CD4-positive, alpha-beta T cell (primary cell): ENCODE measurements at regions not wholly inside any gene's neighbourhood (a gene's known extent, or its start where the extent isn't known, plus 50 kb on each side); places are given as distances from the start of the nearest gene placed in this dataset.

Source experiments
- ATAC-seq: fragments of 200-7000 bp; cut with Tn5 transposase; one replicate; pipeline ENCODE4 v1.10.0; 2022; ENCODE audit warnings: mild to moderate bottlenecking; ENCODE audit not compliant: poor library complexity
- CTCF ChIA-PET: fragments of 350-600 bp; sonication (Branson Sonifier 250); formaldehyde crosslinking; loops from one replicate; lab custom pipeline; 2021; ENCODE audit warnings: antibody characterized with exemption, inconsistent platforms; lab: Charles Lee
- POLR2A ChIA-PET: fragments of 350-600 bp; sonication (Branson Sonifier 250); formaldehyde crosslinking; loops from one replicate; lab custom pipeline; 2021; ENCODE audit warnings: antibody characterized with exemption, inconsistent platforms; lab: Charles Lee
- DNase-seq, 14 experiments: peaks; one replicate each; pipeline ENCODE4 v3.0.0-alpha.2; 2013 to 2020; ENCODE audit warnings: mixed read lengths in 2 of 14
- H3K27ac ChIP-seq, 2 donors: one replicate each; pipeline versions ENCODE4 v1.5.1 to v1.7.0; 2013; ENCODE audit warnings: low read length in 2 of 2, low read depth in 1 of 2, mild to moderate bottlenecking in 1 of 2
- H3K27me3 ChIP-seq, 2 experiments: 1 replicate in 1 of 2; 2 replicates in 1 of 2; pipeline versions ENCODE4 v1.6.1 to v1.7.0; 2013; ENCODE audit warnings: low read length in 2 of 2, control low read depth in 1 of 2, mild to moderate bottlenecking in 1 of 2, moderate library complexity in 1 of 2; ENCODE audit not compliant: insufficient read depth in 2 of 2, control insufficient read depth in 1 of 2
- H3K36me3 ChIP-seq: one replicate; pipeline ENCODE4 v1.6.1; 2013; ENCODE audit warnings: low read length, control low read depth; ENCODE audit not compliant: insufficient read depth
- H3K4me1 ChIP-seq: one replicate; pipeline ENCODE4 v1.6.1; 2013; ENCODE audit warnings: low read length, control low read depth; ENCODE audit not compliant: insufficient read depth
- H3K4me3 ChIP-seq: one replicate; pipeline ENCODE4 v1.5.1; 2013; ENCODE audit warnings: mild to moderate bottlenecking, low read length, moderate library complexity
- H3K9me3 ChIP-seq, 2 experiments: 1 replicate in 1 of 2; 2 replicates in 1 of 2; pipeline versions ENCODE4 v1.6.1 to v1.7.0; 2013; ENCODE audit warnings: low read length in 2 of 2, mild to moderate bottlenecking in 2 of 2, control low read depth in 1 of 2, moderate library complexity in 1 of 2; ENCODE audit not compliant: control insufficient read depth in 1 of 2, insufficient read depth in 1 of 2
- H3K27ac Mint-ChIP-seq: one replicate; pipeline ENCODE4 v1.8.0; 2020; ENCODE audit warnings: mixed read lengths
- H3K27me3 Mint-ChIP-seq: one replicate; pipeline ENCODE4 v1.8.0; 2021; ENCODE audit warnings: mixed read lengths
- H3K36me3 Mint-ChIP-seq: one replicate; pipeline ENCODE4 v1.8.0; 2021; ENCODE audit warnings: low read depth, mixed read lengths
- H3K4me1 Mint-ChIP-seq: one replicate; pipeline ENCODE4 v1.8.0; 2021; ENCODE audit warnings: low read depth, mixed read lengths
- H3K4me3 Mint-ChIP-seq: one replicate; pipeline ENCODE4 v1.8.0; 2020; ENCODE audit warnings: mild to moderate bottlenecking, mixed read lengths
- H3K9me3 Mint-ChIP-seq: one replicate; pipeline ENCODE4 v1.8.0; 2020; ENCODE audit warnings: mixed read lengths
- intact Hi-C, 2 experiments: fragments of 100-400 bp; cut with DNase I in 1 of 2; cut with micrococcal nuclease in 1 of 2; formaldehyde crosslinking; loops; one replicate each; pipeline versions ENCODE4 v1.15.1 to v1.9.0; 2023 to 2025; cut with DNase I, micrococcal nuclease
- TF ChIP-seq, protein P1 (sequence below): fragments of 200-600 bp; IDR thresholded peaks from one replicate; pipeline ENCODE4 v1.8.0; 2022; ENCODE audit warnings: antibody characterized with exemption, mild to moderate bottlenecking

GRCh38 chr7:136063326-136063666 lies 86.1 kb upstream of the MTPN start:
- Histone ChIP-seq H3K36me3 (no peaks in the 10 kb centered on the region), H3K4me3 (no peak overlapping the region), H3K27me3 (no peaks in the 10 kb centered on the region), H3K4me1 (no peaks in the 10 kb centered on the region), H3K9me3 (no peaks in the 10 kb centered on the region), H3K27ac (no peak overlapping the region)
- H3K27ac Mint-ChIP-seq: no peak overlapping the region
- POLR2A ChIA-PET: no interaction called here
- H3K4me3 Mint-ChIP-seq: no peak overlapping the region
- CTCF ChIA-PET: no interaction called here
- no peak for DNase-seq
- TF ChIP-seq, protein P1, sequence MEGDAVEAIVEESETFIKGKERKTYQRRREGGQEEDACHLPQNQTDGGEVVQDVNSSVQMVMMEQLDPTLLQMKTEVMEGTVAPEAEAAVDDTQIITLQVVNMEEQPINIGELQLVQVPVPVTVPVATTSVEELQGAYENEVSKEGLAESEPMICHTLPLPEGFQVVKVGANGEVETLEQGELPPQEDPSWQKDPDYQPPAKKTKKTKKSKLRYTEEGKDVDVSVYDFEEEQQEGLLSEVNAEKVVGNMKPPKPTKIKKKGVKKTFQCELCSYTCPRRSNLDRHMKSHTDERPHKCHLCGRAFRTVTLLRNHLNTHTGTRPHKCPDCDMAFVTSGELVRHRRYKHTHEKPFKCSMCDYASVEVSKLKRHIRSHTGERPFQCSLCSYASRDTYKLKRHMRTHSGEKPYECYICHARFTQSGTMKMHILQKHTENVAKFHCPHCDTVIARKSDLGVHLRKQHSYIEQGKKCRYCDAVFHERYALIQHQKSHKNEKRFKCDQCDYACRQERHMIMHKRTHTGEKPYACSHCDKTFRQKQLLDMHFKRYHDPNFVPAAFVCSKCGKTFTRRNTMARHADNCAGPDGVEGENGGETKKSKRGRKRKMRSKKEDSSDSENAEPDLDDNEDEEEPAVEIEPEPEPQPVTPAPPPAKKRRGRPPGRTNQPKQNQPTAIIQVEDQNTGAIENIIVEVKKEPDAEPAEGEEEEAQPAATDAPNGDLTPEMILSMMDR: no peak
- no peaks in the 10 kb centered on the region for H3K36me3 Mint-ChIP-seq
- intact Hi-C loops: no loop called here
- H3K27me3 Mint-ChIP-seq: no peaks in the 10 kb centered on the region
- ATAC-seq: no peak
- H3K4me1 Mint-ChIP-seq: no peaks in the 10 kb centered on the region
- no peaks in the 10 kb centered on the region for H3K9me3 Mint-ChIP-seq

GRCh38 chr7:136062625-136063325 lies 85.6 kb upstream of the MTPN start:
- intact Hi-C loops: no loop called here
- no peaks in the 10 kb centered on the region for H3K27me3 ChIP-seq
- DNase-seq: no peak
- no peaks in the 10 kb centered on the region for H3K36me3 ChIP-seq
- H3K27ac Mint-ChIP-seq: no peak overlapping the region
- no peak overlapping the region for H3K4me3 ChIP-seq
- no peak for ATAC-seq
- H3K4me1 Mint-ChIP-seq: no peaks in the 10 kb centered on the region
- no peaks in the 10 kb centered on the region for H3K4me1 ChIP-seq
- POLR2A ChIA-PET: no interaction called here
- H3K9me3 Mint-ChIP-seq: no peaks in the 10 kb centered on the region
- CTCF ChIA-PET: no interaction called here
- TF ChIP-seq, protein P1: no peak
- no peaks in the 10 kb centered on the region for H3K36me3 Mint-ChIP-seq
- H3K4me3 Mint-ChIP-seq: no peak overlapping the region
- no peaks in the 10 kb centered on the region for H3K27me3 Mint-ChIP-seq
- H3K9me3 ChIP-seq: no peaks in the 10 kb centered on the region
- H3K27ac ChIP-seq: no peak overlapping the region

GRCh38 chr7:136061433-136061832 lies 84.3 kb upstream of the MTPN start:
- no peaks in the 10 kb centered on the region for H3K36me3 ChIP-seq
- H3K36me3 Mint-ChIP-seq: no peaks in the 10 kb centered on the region
- H3K27me3 ChIP-seq: no peaks in the 10 kb centered on the region
- no peak overlapping the region for H3K4me3 ChIP-seq
- no peaks in the 10 kb centered on the region for H3K27me3 Mint-ChIP-seq
- no peaks in the 10 kb centered on the region for H3K9me3 Mint-ChIP-seq
- no peak overlapping the region for H3K27ac ChIP-seq
- CTCF ChIA-PET: no interaction called here
- TF ChIP-seq, protein P1: no peak
- H3K4me3 Mint-ChIP-seq: no peak overlapping the region
- no peak for DNase-seq
- H3K9me3 ChIP-seq: no peaks in the 10 kb centered on the region
- H3K4me1 ChIP-seq: no peaks in the 10 kb centered on the region
- H3K27ac Mint-ChIP-seq: no peak overlapping the region
- H3K4me1 Mint-ChIP-seq: no peaks in the 10 kb centered on the region
- no peak for ATAC-seq
- POLR2A ChIA-PET: no interaction called here
- intact Hi-C loops: no loop called here
